ENCODE measurements at regions not wholly inside any gene's neighbourhood (a gene's known extent, or its start where the extent isn't known, plus 50 kb on each side); places are given as distances from the start of the nearest gene placed in this dataset.

DNA sequence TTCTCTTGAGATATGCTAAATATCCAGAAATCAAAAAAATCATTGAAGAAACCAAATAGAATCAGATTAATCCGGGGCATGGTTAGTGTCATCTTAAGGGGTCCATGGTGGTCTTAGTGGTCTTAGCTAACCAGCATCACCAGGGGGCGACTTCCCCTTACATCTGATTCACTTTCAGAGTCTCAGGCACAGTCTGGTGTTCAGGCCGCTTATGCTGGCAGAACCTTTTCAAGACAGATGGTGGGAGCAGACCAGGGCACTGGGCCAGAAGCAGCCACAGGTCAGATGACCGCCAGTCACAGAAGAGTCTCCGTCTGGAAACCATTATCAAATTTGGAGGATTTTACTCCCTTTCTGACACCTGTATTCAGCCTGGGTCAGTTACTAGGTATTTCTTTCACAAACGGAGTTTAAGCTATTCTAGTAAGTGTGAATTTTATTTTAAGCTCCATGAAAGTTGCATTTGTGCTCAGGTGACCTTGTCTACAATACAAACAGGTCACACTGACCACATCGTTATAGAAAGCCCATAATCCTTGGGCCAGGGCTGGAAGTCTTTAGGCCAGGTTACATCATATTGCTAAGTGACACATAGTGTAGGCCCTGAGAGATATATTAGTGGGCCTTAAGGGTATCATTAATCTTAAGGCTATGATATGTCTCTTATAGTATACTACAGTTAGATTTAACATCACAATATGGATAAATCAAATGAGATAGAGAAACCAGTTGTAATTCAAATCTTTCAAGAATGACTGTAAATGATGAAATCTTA lies 365.5 kb downstream of the GBE1 start:
- Histone ChIP-seq H3K4me1 (no peaks in the 10 kb centered on the region), H3K9me3 (no peaks in the 10 kb centered on the region)
- intact Hi-C loops (cut with DNase I) = no loop called here

DNA sequence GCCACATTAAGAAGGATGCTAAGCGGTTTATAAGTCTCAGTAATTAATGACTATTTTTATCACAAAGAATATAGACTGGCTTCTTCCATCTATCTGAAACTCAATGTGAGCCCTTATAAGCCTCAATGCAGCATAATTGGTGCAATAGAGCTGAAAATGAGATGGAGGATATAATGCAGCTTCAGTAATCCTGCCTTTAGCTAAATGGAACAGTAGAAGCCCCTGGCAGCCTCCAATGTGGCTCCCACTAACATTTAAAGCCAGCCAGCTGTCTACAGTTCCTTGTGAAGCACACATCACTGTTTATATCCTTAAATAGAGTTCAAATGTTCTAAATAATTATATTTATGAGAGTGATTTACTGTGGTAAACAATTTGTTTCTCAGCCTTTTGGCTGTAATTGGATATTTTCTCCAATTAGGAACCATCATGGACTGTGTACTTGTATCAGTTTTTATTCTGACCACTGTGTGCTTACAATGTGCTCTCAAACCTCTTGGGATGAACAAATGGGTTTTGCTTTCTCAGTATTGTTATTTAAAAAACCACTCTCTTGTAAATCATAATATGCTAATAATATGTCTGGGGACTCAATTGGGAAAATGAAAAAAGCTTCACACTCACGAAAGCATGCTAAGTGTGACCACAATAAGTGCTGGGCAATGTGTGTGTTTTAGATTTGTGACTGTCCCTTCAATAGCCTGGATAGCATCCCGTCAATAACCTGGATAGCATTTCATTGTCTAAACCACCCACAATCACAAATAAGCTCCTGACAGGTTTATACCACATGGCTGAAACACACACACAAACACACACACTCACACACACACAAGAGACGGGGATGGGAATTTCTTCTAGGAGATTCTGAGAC lies 366.6 kb downstream of the GBE1 start:
- TF ChIP-seq, protein P1, sequence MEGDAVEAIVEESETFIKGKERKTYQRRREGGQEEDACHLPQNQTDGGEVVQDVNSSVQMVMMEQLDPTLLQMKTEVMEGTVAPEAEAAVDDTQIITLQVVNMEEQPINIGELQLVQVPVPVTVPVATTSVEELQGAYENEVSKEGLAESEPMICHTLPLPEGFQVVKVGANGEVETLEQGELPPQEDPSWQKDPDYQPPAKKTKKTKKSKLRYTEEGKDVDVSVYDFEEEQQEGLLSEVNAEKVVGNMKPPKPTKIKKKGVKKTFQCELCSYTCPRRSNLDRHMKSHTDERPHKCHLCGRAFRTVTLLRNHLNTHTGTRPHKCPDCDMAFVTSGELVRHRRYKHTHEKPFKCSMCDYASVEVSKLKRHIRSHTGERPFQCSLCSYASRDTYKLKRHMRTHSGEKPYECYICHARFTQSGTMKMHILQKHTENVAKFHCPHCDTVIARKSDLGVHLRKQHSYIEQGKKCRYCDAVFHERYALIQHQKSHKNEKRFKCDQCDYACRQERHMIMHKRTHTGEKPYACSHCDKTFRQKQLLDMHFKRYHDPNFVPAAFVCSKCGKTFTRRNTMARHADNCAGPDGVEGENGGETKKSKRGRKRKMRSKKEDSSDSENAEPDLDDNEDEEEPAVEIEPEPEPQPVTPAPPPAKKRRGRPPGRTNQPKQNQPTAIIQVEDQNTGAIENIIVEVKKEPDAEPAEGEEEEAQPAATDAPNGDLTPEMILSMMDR (IDR thresholded peaks at IDR 0.05) = no peak
- no peak for TF ChIP-seq POLR2A (IDR thresholded peaks at IDR 0.05)
- Histone ChIP-seq H3K9me3 (no peaks in the 10 kb centered on the region), H3K27me3 (no peaks in the 10 kb centered on the region), H3K27ac (no peak overlapping the region), H3K36me3 (no peaks in the 10 kb centered on the region), H3K4me3 (no peak overlapping the region), H3K4me1 (no peaks in the 10 kb centered on the region)
- no peak for ATAC-seq
- no peak for DNase-seq
- intact Hi-C loops (cut with DNase I) = no loop called here
- WGBS, 4 donors = 79 to 89% (median 84%) methylated on average over 4 of the region's 4 CpGs

More for the DNA sequence above, 365.5 kb downstream of the GBE1 start:
- ATAC-seq (no peak), DNase-seq (no peak)
- Histone ChIP-seq H3K27me3 (no peaks in the 10 kb centered on the region), H3K4me3 (no peak overlapping the region), H3K36me3 (no peaks in the 10 kb centered on the region), H3K27ac (no peak overlapping the region)
- TF ChIP-seq, protein P1 (IDR thresholded peaks at IDR 0.05) = no peak
- TF ChIP-seq POLR2A (IDR thresholded peaks at IDR 0.05) = no peak
- 55 to 71% (median 63%) methylated on average over 7 of the region's 7 CpGs for WGBS, 4 donors

DNA sequence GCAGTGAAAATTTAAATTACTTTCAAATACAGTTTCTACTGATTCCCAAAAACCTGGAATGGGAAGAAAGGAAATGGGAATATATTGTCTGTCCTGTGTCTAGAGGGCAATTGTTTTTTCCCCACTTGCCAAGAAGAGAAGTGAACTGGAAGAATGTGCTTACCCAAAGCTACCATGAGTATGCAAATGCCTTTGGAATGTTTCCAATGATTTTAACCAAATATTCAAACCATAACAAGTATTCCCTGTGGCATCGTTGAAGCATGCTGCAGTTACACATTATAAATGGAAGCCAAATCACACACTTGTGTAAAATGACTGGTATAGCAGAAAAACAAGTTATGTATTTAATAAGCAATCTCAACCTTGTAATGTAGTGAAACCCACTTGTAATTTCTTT lies 368.2 kb downstream of the GBE1 start:
- ATAC-seq = no peak
- Histone ChIP-seq H3K4me3 (no peak overlapping the region), H3K27me3 (no peaks in the 10 kb centered on the region), H3K4me1 (no peaks in the 10 kb centered on the region), H3K36me3 (no peaks in the 10 kb centered on the region), H3K27ac (no peak overlapping the region), H3K9me3 (no peaks in the 10 kb centered on the region)
- no peak for TF ChIP-seq POLR2A (IDR thresholded peaks at IDR 0.05)
- TF ChIP-seq, protein P1 (IDR thresholded peaks at IDR 0.05) = no peak
- no peak for DNase-seq
- intact Hi-C loops (cut with DNase I) = no loop called here
- 60 to 79% (median 64%) methylated on average over 1 of the region's 1 CpG for WGBS, 4 donors

DNA sequence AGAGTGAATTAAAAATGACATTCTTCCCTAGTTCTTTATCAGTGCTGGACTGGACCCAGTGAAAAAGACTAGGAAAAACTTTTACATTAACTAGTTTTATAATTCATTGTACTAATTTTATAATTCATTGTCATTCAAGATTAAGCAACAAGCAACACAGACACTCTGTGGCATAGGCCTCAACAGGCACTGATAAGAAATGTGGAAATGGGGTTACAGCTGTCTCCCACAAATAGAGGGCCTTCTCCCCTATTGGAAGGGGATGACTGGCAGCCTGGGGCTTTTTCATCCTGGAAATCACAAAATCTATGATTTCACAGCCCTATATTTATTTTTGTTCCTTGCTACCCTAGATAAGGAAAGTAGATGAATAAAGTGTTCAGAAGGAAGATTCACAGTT lies 370.6 kb downstream of the GBE1 start:
- H3K4me1 ChIP-seq = no peaks in the 10 kb centered on the region
- no peak for DNase-seq
- intact Hi-C loops (cut with DNase I) = no loop called here
- no peaks in the 10 kb centered on the region for H3K9me3 ChIP-seq
- H3K36me3 ChIP-seq = no peaks in the 10 kb centered on the region
- ATAC-seq = no peak
- no peak overlapping the region for H3K27ac ChIP-seq
- no peaks in the 10 kb centered on the region for H3K27me3 ChIP-seq
- no peak overlapping the region for H3K4me3 ChIP-seq
- TF ChIP-seq POLR2A (IDR thresholded peaks at IDR 0.05) = no peak
- TF ChIP-seq, protein P1 (IDR thresholded peaks at IDR 0.05) = no peak

Data from heart left ventricle (tissue), 16 donors.